ENCODE measurements at regions not wholly inside any gene's neighbourhood (a gene's known extent, or its start where the extent isn't known, plus 50 kb on each side); places are given as distances from the start of the nearest gene placed in this dataset.

GRCh38 chr7:20021831-20022230, 195.4 kb downstream of the MACC1 start:
- DNase-seq (ENCODE audit: low read depth, low spot score) = no peak

GRCh38 chr7:20021066-20021465, 196.1 kb downstream of the MACC1 start:
- DNase-seq (ENCODE audit: low read depth, low spot score) = no peak

- no peak for DNase-seq (ENCODE audit: low read depth, low spot score)
Measured at GRCh38 chr7:20019757-20020432, 197.3 kb downstream of the MACC1 start.

- DNase-seq (ENCODE audit: low read depth, low spot score) = no peak
Measured at GRCh38 chr7:20016669-20017068, 200.5 kb downstream of the MACC1 start.

GRCh38 chr7:20013536-20013935, 203.6 kb downstream of the MACC1 start:
- no peak for DNase-seq (ENCODE audit: low read depth, low spot score)

GRCh38 chr7:20012100-20012499, 205.1 kb downstream of the MACC1 start:
- no peak for DNase-seq (ENCODE audit: low read depth, low spot score)

GRCh38 chr7:20010877-20011276, 206.3 kb downstream of the MACC1 start:
- no peak for DNase-seq (ENCODE audit: low read depth, low spot score)

- no peak for DNase-seq (ENCODE audit: low read depth, low spot score)
Measured at GRCh38 chr7:20007510-20007909, 209.7 kb downstream of the MACC1 start.

- no peak for DNase-seq (ENCODE audit: low read depth, low spot score)
Measured at GRCh38 chr7:20005081-20005480, 212.1 kb downstream of the MACC1 start.

- no peak for DNase-seq (ENCODE audit: low read depth, low spot score)
Measured at GRCh38 chr7:19999681-20000080, 217.5 kb downstream of the MACC1 start.

GRCh38 chr7:19991936-19992335, 218.5 kb upstream of the TMEM196 start:
- DNase-seq (ENCODE audit: low read depth, low spot score) = no peak

GRCh38 chr7:19989906-19990305, 216.5 kb upstream of the TMEM196 start:
- no peak for DNase-seq (ENCODE audit: low read depth, low spot score)

- DNase-seq (ENCODE audit: low read depth, low spot score) = no peak
Measured at GRCh38 chr7:19988860-19989259, 215.4 kb upstream of the TMEM196 start.

- no peak for DNase-seq (ENCODE audit: low read depth, low spot score)
Measured at GRCh38 chr7:19984231-19984632, 210.8 kb upstream of the TMEM196 start.

- peak; percentile 26 for DNase-seq (ENCODE audit: low read depth, low spot score)
Measured at GRCh38 chr7:19982841-19983835, 209.7 kb upstream of the TMEM196 start.

GRCh38 chr7:19973581-19973980, 200.2 kb upstream of the TMEM196 start:
- DNase-seq (ENCODE audit: low read depth, low spot score) = no peak

- DNase-seq (ENCODE audit: low read depth, low spot score) = no peak
Measured at GRCh38 chr7:19972876-19973275, 199.5 kb upstream of the TMEM196 start.

GRCh38 chr7:19971956-19972355, 198.5 kb upstream of the TMEM196 start:
- DNase-seq (ENCODE audit: low read depth, low spot score) = no peak

- DNase-seq (ENCODE audit: low read depth, low spot score) = no peak
Measured at GRCh38 chr7:19970514-19970913, 197.1 kb upstream of the TMEM196 start.

- no peak for DNase-seq (ENCODE audit: low read depth, low spot score)
Measured at GRCh38 chr7:19969859-19970493, 196.6 kb upstream of the TMEM196 start.

GRCh38 chr7:19964246-19964645, 190.8 kb upstream of the TMEM196 start:
- no peak for DNase-seq (ENCODE audit: low read depth, low spot score)

- DNase-seq (ENCODE audit: low read depth, low spot score) = no peak
Measured at GRCh38 chr7:19963695-19964094, 190.3 kb upstream of the TMEM196 start.
